Heart right ventricle (tissue), 16 donors: ENCODE measurements at regions not wholly inside any gene's neighbourhood (a gene's known extent, or its start where the extent isn't known, plus 50 kb on each side); places are given as distances from the start of the nearest gene placed in this dataset.

Source experiments
- ATAC-seq, 8 donors: fragments of 200-7000 bp; cut with Tn5 transposase; one replicate each; pipeline ENCODE4 v1.9.1; 2020; ENCODE audit warnings: mild to moderate bottlenecking in 8 of 8, moderate library complexity in 8 of 8, moderate number of reproducible peaks in 1 of 8
- DNase-seq, 2 donors: peaks; one replicate each; pipeline ENCODE4 v3.0.0-alpha.2; 2020
- H3K27ac ChIP-seq, 10 donors: fragments of 200-600 bp; sonication (generic) in 2 of 10; one replicate each; pipeline versions ENCODE4 v1.5.0 to v1.8.0; 2020 to 2022; ENCODE audit warnings: mild to moderate bottlenecking in 3 of 10
- H3K27me3 ChIP-seq, 7 donors: fragments of 200-600 bp; one replicate each; pipeline ENCODE4 v1.8.0; 2021 to 2022; ENCODE audit warnings: mild to moderate bottlenecking in 2 of 7
- H3K36me3 ChIP-seq, 9 donors: fragments of 200-600 bp; sonication (generic) in 1 of 9; one replicate each; pipeline versions ENCODE4 v1.5.0 to v1.8.0; 2020 to 2022; ENCODE audit warnings: mild to moderate bottlenecking in 2 of 9
- H3K4me1 ChIP-seq, 9 donors: fragments of 200-600 bp; sonication (generic) in 1 of 9; one replicate each; pipeline versions ENCODE4 v1.5.0 to v1.8.0; 2020 to 2022; ENCODE audit warnings: mild to moderate bottlenecking in 4 of 9
- H3K4me3 ChIP-seq, 10 donors: fragments of 200-600 bp; sonication (generic) in 2 of 10; one replicate each; pipeline versions ENCODE4 v1.5.0 to v1.8.0; 2020 to 2022; ENCODE audit warnings: mild to moderate bottlenecking in 7 of 10, moderate library complexity in 2 of 10
- H3K9me3 ChIP-seq, 11 donors: fragments of 200-600 bp in 10 of 11; sonication (generic) in 2 of 11; one replicate each; pipeline versions ENCODE4 v1.5.0 to v1.8.0; 2013 to 2022; ENCODE audit warnings: mild to moderate bottlenecking in 2 of 11, control low read depth in 1 of 11, moderate library complexity in 1 of 11
- CTCF ChIP-seq, 9 donors: fragments of 200-600 bp; sonication (generic) in 2 of 9; IDR thresholded peaks; one replicate each; pipeline versions ENCODE4 v1.5.0 to v1.8.0; 2021 to 2022; ENCODE audit warnings: antibody characterized with exemption in 9 of 9, mild to moderate bottlenecking in 5 of 9, moderate library complexity in 1 of 9
- WGBS, 2 donors: extraction: QIAGEN DNeasy Blood & Tissue Kit; methylation state at CpG; one replicate each; pipeline ENCODE4 v1.1.7; 2013; ENCODE audit warnings: inconsistent platforms in 1 of 2; 5-methylcytosine and 5-hydroxymethylcytosine counted together
- intact Hi-C, 10 donors: fragments of 100-400 bp; cut with DNase I; formaldehyde crosslinking; loops; one replicate each; pipeline versions ENCODE4 v1.11.1 to v1.14.2; 2022
- donor health status: Arrhythmogenic right ventricular cardiomyopathy.
- donor health status: ischemic (EF 13 %, LVEDD 7.1; RV severe dilation, severe dysfunction).
- donor health status: healthy with polysubstance abuse.
- donor health status: DM: no; HTN: yes; CAD: no.
- donor health status: DM: no; HTN: no; CAD: no.
- donor health status: ischemic (EF 25% LVEDD 6.9; RV normal size, moderate dysfunction).
- donor health status: ischemic (EF 25% LVEDD 5.7; RV mildly dilated, moderate dysfunction).
- donor health status: healthy.
- donor health status: DM: yes; HTN: yes; CAD: no.
- donor health status: Ischemic cardiomyopathy.
- donor health status: ischemic (EF 35%, LVEDD 5.7; RV mildly dilated, moderate dysfunction).
- donor health status: nonischemic (EF 11% LVEDD 7.7; RV severe dilation, severe dysfunction).
- donor health status: DM: yes; HTN: yes; CAD: no.
- donor health status: PGD.
- donor health status: ischemic (EF 29% LVEDD 5.4; RV normal size, mild dysfunction).
- donor health status: nonischemic (EF 23%, LVEDD 6.1; RV moderate dilation, normal function).

DNA sequence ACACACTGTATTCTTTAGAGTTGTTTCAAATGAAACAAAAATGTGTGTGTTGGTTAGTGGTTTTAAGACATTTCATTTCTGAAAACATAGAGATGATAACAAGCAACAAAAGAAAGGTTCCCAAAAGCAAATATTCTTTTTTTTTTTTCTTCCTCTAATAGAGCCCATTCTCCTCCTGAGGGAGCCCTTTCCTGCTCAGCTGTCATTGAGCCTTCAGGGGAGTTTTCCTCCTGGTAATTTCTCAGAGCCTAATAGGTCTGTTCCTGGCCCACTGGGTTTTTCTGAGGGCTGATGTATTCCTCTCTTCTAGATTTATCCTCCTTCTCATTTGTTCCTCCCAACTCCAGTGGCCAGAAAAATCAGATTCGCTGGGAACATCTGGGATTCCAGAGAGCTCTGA, 654.5 kb downstream of the NOVA1 start:
- Histone ChIP-seq H3K27me3 (no peaks in the 10 kb centered on the region), H3K27ac (no peak overlapping the region), H3K9me3 (no peaks in the 10 kb centered on the region), H3K36me3 (no peaks in the 10 kb centered on the region), H3K4me3 (no peak overlapping the region), H3K4me1 (no peaks in the 10 kb centered on the region)
- WGBS, 2 donors = 76 to 88% methylated on average over 1 of the region's 1 CpG
- no peak for TF ChIP-seq CTCF (IDR thresholded peaks at IDR 0.05)
- intact Hi-C loops = no loop called here
- ATAC-seq (no peak), DNase-seq (no peak)

DNA sequence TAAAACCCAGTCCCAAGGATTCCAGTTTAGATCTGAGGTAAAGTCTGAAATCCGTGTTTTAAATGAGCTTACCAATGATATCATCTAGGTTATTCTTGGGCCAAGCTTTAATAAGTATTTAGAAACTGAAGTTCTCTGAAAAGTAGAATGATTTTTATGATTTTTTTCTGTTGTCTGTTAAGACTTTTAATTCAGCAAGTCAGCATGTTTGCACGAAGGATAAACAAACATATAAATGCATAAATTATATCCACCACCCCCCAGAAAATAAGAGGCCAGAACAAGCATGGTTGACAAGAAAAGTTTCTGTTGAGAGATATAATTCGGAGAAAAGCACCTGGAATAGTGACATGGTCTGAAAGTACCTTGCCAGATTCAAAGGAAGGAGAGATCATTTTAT, 655.7 kb downstream of the NOVA1 start:
- Histone ChIP-seq H3K27me3 (no peaks in the 10 kb centered on the region), H3K4me3 (no peak overlapping the region), H3K27ac (no peak overlapping the region), H3K36me3 (no peaks in the 10 kb centered on the region), H3K4me1 (no peaks in the 10 kb centered on the region), H3K9me3 (no peaks in the 10 kb centered on the region)
- ATAC-seq = no peak
- no peak for DNase-seq
- no peak for TF ChIP-seq CTCF (IDR thresholded peaks at IDR 0.05)
- intact Hi-C loops = no loop called here
- WGBS, 2 donors = 71 to 72% methylated on average over 3 of the region's 3 CpGs

DNA sequence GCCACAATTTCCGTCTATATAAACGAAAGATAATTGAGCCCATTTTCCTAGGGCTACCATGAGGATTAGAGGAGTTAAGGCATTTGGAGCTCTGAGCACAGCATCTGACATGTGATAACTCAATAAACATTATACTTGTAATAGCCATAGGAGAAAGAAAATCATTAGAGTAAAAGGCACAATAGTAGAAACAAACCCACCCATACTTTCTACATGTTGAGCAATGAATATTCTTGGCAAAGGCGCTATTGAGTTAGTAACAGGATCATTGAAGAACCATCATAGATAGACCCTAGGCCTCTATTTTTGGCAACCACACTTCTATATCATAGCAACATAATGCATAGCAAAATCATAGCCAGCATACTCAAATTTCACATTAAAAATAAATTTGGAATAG, 664.1 kb downstream of the NOVA1 start:
- DNase-seq = no peak
- Histone ChIP-seq H3K4me1 (no peaks in the 10 kb centered on the region), H3K4me3 (no peak overlapping the region), H3K27me3 (no peaks in the 10 kb centered on the region), H3K9me3 (no peaks in the 10 kb centered on the region), H3K27ac (no peak overlapping the region), H3K36me3 (no peaks in the 10 kb centered on the region)
- no peak for TF ChIP-seq CTCF (IDR thresholded peaks at IDR 0.05)
- no peak for ATAC-seq
- intact Hi-C loops = no loop called here
- 70 to 77% methylated on average over 3 of the region's 3 CpGs for WGBS, 2 donors

- Histone ChIP-seq H3K4me1 (no peaks in the 10 kb centered on the region), H3K27ac (no peak overlapping the region), H3K36me3 (no peaks in the 10 kb centered on the region), H3K9me3 (peaks cover 0 to 3% (median 0%) of the 10 kb centered on the region in 11 donors), H3K4me3 (no peak overlapping the region), H3K27me3 (no peaks in the 10 kb centered on the region)
- no peak for DNase-seq
- intact Hi-C loops = no loop called here
- no peak for TF ChIP-seq CTCF (IDR thresholded peaks at IDR 0.05)
- ATAC-seq = no peak
- WGBS, 2 donors = 81 to 84% methylated on average over 7 of the region's 7 CpGs
Measured at GRCh38 chr14:25929881-25930615, 667.8 kb downstream of the NOVA1 start.
